SK-N-SH (cell line): ENCODE measurements at regions not wholly inside any gene's neighbourhood (a gene's known extent, or its start where the extent isn't known, plus 50 kb on each side); places are given as distances from the start of the nearest gene placed in this dataset.
"Not testable (repeated sequence)": the region's sequence is repeated elsewhere in the genome, so short reads cannot be mapped to it uniquely, and the experiment has no call there.

Experiments used
- TF ChIP-seq, protein P1 (sequence below): IDR thresholded peaks from 2 replicates; pipeline ENCODE4 v1.4.0; 2012; ENCODE audit warnings: low read depth
- TF ChIP-seq, protein P2 (sequence below): IDR thresholded peaks from 2 replicates; pipeline ENCODE4 v1.4.0; 2012; ENCODE audit warnings: low read depth, borderline replicate concordance

DNA sequence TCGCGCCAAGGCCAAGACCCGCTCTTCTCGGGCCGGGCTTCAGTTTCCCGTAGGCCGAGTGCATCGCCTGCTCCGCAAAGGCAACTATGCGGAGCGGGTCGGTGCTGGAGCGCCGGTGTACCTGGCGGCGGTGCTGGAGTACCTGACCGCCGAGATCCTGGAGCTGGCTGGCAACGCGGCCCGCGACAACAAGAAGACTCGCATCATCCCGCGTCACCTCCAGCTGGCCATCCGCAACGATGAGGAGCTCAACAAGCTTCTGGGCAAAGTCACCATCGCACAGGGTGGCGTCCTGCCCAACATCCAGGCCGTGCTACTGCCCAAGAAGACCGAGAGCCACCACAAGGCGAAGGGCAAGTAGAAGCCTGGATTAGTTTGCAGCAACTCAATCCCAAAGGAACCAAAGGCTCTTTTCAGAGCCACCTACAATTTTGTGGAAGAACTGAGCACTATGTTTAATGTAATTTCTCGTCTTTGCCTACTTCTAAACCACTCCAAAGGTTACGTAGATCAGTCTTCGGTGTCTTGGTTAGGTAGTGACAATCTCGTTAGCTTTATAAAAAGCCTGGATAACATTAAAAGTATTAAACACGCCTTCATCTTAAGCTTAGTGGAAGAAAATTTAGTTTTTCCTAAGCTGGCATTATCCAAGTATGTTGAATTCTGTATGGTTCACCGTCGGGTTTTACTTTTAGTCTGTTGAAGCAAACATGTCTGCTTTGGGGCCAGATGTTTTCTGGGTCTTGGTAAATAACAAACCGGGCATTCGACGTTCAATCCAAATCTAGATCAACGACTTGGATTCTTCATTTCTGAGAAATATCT lies 103.7 kb downstream of the OR2B2 start:
- TF ChIP-seq, protein P1, sequence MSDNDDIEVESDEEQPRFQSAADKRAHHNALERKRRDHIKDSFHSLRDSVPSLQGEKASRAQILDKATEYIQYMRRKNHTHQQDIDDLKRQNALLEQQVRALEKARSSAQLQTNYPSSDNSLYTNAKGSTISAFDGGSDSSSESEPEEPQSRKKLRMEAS, result not testable (repeated sequence)
- TF ChIP-seq, protein P2, sequence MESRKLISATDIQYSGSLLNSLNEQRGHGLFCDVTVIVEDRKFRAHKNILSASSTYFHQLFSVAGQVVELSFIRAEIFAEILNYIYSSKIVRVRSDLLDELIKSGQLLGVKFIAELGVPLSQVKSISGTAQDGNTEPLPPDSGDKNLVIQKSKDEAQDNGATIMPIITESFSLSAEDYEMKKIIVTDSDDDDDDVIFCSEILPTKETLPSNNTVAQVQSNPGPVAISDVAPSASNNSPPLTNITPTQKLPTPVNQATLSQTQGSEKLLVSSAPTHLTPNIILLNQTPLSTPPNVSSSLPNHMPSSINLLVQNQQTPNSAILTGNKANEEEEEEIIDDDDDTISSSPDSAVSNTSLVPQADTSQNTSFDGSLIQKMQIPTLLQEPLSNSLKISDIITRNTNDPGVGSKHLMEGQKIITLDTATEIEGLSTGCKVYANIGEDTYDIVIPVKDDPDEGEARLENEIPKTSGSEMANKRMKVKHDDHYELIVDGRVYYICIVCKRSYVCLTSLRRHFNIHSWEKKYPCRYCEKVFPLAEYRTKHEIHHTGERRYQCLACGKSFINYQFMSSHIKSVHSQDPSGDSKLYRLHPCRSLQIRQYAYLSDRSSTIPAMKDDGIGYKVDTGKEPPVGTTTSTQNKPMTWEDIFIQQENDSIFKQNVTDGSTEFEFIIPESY, result peak; percentile 75
